Stimulated activated CD8-positive, alpha-beta memory T cell treated with anti-CD3 and anti-CD28 coated beads, Interleukin-2, amount 100 ng/mL, for 48 hours (primary cell): ENCODE measurements at regions not wholly inside any gene's neighbourhood (a gene's known extent, or its start where the extent isn't known, plus 50 kb on each side); places are given as distances from the start of the nearest gene placed in this dataset.

Experiments used
- DNase-seq, 2 donors: peaks; one replicate each; pipeline ENCODE4 v3.0.0-alpha.2; 2020; ENCODE audit warnings: low read depth in 2 of 2

GRCh38 chr2:226526716-226527115 is 272.9 kb downstream of the IRS1 start:
- DNase-seq, result no peak

- DNase-seq, result no peak
Observed at GRCh38 chr2:226524381-226524843, 275.2 kb downstream of the IRS1 start.

DNA sequence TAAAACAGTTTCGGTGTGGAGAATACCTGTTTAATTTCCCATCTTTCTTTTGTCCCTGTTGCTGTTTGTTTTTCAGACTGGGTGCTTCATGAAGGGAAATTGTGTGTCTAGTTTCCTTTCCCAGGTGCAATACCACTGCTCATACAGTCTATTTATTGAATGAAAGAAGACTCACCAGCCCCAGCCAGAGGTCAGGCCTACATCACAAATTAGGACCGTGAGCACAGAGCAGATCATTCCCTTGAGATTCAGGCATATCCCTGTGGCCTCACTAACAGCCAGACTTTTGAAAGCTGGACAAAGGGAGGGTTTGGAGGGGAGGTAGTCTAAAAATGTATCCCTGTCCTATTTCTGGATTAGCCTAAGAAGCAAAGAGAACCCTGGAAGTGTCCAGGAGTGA is 278.9 kb downstream of the IRS1 start:
- no peak for DNase-seq

- DNase-seq, result no peak
Observed at GRCh38 chr2:226515344-226516055, 284.1 kb downstream of the IRS1 start.

DNA sequence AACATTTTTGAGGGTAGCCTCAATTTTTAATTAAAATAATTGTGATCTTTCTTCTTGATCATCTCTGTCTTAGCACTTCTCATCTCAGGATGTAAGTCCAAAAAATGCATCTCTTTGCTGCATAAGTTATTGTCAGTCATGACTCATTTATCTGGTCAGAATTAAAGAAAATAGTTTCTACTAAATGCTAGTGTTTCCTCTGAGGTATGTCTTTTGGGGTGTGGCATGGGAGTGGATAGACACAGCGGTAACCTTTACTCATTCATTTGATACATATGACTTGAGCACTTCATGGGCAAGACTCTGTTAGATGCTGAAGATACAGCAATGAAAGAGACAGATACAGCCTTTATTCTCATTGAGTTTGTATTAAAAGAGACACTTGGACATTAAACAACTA is 284.7 kb downstream of the IRS1 start:
- no peak for DNase-seq

GRCh38 chr2:226511311-226511710 is 288.3 kb downstream of the IRS1 start:
- no peak for DNase-seq

DNA sequence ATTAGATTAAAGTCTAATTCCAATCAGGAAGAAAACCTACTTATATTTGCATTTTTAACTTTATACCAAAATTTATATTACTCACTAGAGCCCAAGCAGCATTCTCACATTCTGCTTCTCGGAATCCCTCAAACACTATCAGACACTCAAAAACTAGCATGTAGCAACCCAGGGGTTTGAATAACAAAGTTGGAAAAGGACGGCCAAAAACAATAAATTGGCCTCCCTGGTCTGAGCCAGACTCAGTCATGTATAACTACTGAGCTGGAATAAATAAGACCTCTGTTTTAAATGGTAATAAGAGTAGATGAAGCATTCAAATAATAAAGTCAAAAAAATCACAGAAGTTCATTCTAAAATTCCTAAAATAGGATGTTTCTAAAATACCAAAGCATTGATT is 290.9 kb downstream of the IRS1 start:
- no peak for DNase-seq

GRCh38 chr2:226508005-226508404 is 291.6 kb downstream of the IRS1 start:
- DNase-seq, result no peak

DNA sequence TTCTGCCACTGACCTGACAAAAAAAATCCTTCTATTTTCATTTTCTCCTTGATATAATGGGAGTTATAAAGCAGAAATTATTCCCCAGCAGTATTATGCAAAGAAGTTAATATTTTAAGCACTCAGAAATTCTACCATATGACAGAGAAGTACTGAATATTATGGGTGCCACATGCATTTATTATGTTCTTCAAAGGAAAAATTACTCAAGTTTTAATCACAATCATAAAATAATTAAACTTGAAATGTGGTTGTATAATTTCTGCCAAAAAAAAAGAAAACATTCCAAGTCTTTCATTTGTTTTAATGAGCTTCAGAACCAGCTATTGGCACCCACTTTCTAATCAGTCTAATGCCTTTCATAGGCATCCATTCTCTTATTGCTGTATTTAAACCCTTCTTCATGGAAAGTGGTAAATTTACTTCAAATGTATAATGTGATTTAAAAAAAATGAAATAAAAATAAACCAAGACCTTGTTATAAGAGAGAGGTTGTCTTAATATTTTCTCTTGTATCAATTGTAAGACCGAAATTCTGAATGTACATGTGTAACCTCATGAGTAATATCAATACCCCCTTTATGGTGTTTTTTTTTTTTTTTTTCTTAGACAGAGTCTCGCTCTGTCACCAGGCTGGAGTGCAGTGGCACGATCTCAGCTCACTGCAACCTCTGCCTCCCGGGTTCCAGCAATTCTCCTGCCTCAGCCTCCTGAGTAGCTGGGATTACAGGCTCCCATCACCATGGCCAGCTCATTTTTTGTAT is 302.3 kb downstream of the IRS1 start:
- DNase-seq, result no peak

GRCh38 chr2:226496273-226496550 is 303.4 kb downstream of the IRS1 start:
- no peak for DNase-seq

DNA sequence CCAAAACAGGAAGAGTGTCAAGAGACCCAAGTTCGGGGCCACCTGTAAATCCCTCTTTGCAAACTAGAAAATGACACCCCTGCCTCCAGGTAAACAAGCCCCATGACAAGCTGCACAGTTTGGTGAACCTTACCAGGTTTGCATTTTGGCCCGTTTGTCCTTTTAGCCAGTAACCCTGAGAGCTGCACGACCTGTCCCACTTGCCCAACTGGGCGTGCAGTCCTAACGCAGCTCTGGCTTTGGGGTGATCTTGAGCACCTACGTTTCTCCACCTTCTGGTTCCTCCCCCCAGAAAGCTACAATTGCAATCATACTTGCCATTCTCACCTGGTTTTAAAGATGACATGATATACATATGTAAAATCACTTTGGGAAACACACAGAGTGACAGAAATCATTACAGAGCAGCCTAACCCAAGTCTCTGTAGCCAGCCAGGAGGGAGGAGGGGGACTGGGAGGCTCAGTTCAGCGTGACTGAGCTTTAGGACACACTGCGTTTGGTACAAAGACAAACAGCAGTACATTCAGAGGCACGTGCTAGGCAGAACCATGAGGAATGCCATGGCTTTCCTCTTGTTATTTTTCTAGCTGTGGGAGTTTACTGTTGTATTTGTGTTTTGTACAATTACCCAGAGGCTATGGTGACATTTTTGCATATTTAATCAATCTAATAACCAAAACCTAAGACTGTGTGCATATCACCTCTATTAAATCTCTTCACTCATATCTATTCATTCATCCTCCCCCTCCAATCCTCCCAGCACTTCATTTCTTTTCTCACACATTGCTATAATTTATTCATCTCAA is 304.0 kb downstream of the IRS1 start:
- DNase-seq, result no peak

DNA sequence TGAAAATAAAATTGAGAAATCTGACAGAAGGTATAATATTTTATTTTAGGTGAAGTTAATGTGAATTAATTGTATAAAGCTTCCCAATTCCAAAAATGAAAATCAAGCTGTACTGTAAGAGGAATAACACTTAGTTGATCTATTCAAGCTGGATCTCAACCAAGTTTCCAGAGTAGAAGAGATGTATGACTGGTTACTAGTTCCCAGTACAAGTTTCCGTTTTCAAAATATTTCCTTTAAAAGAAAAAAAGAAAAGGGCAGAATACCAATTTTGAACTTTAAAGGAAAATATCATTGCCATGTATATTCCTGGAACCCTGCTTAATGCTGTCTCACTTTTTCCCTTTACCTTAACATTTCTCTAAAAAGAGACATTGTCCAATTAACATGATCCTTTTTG is 308.5 kb downstream of the IRS1 start:
- DNase-seq, result no peak

DNA sequence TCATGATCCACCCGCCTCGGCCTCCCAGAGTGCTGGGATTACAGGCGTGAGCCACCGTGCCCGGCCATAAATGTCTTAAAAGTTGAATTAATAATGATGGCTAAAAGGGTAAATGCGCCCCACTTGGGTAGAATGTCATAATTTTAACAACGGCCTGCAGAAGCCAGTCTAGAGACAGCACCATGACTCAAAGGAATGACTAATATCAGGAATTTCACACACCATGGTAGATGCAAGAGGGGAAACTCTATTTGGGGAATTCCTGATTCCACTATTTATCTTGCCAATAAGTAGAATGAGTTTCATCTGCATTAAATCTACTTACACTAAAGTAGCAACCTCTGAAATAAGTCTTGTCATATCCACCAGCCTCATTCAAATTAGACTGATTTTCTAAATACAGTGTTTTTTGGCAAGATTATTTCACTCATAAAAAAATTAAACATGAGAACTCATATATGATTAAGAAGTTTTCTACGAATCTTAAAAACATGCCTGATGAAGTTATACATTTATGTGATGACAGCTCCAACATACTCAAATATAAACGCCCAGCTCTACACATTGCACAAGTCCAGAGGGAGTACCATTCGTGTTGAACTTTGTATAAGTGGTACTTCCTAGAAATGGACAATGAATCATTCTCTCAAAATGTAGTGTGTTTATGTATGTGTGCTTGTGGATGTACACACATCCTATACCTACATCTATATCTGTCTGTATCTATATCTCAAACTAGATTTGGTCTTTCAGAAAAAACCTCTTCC is 309.7 kb downstream of the IRS1 start:
- no peak for DNase-seq

DNA sequence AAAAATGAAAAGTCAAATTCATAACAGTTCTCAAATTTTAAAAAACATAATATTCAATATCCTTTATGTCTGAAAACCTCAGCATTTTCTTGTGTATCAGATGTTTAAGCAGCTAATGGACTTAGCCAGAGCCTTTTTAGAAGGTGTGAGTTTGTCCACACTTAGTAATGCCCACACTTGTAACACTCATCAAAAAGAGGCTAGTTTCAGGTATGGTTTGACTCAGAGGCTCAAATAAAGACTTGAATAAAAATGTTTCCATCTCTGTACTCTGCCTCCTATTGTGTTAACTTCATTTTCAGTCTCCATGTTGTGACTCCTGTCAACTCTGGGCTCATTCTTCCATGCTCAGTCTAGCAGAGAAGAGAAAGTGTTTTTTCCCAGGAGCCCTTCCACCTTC is 311.6 kb downstream of the IRS1 start:
- DNase-seq, result no peak

GRCh38 chr2:226487573-226487972 is 312.0 kb downstream of the IRS1 start:
- DNase-seq, result no peak

DNA sequence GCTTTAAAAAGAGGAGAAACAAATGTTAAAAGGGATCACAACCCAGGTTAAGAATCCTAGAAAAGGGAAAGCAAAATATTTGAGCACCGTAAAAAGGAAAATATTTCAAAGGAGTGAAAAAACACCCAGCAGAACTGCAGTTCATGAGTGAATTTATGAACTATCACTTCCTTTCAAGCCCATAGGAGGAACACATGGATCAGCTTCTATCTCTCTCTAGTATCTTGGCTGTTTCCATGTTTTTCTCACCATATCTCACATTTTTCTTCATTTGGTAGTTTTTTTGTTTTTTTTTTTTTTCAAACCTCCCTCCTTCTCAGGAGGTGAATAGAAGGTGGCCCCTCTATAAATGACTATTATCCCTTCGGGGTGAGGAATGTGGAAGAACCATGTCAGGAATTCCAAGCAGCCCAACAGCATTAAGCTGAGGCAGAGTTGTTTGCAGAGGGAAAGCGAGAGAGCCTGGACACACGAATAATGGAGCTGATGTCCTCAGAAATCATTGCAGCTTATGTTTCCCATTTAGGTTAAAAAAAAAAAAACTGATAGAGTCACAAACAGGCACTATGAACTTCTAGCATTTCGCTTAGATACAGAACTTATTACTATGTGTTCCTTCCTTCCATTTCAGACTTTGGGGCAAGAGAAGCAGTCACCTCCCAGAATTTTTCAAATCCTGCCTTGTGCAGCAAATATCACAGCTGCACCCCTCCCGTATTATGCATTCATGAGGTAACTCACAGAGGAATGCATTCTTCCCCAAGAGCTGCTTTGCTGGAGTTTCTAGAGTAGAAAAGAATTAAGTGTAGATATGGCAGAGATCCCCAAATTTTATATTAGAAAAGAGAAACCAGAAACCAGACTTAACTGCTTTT is 315.6 kb downstream of the IRS1 start:
- no peak for DNase-seq

GRCh38 chr2:226483143-226483542 is 316.5 kb downstream of the IRS1 start:
- DNase-seq, result no peak

GRCh38 chr2:226478109-226478809 is 321.4 kb downstream of the IRS1 start:
- DNase-seq, result no peak

DNA sequence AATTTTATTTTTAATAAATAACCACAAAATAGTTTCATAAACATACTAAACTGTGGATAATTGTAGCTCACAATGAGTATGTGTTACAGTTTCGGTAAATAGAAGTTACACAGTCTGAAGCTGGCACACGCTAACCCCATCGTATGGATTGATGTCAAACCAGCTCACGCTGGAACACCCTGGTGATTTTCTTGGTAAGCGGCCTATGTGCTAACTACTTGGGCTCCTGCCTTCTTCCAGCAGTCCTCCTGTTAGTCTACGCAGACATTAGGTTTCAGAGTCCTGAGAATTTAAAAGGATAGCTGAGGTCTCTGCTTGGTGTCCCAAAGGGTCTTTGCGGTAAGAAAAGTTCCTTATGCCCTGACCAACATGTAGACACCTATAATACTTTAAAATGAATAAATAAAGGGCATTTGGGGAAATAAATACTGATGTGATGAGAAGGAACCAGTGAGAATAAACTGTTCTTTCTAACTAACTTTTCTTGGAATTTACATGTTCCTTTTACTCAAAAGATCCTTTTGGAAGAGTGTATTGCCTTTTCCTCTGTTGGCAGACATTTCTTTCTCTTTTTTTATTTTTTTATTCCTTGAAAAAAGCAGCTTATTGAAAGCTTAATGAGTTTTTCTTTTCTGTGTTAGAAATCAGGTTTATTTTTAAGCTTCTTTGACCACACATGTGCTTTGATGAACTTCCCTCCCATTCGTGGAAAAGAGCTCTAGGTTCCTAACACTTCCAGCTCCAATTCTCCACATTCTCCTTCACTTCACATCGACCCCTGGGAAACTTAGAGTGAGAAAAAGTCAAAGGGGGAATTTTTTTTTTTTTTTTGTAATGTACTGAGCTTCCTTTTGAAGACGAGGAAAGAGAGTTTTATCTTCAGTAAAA is 322.2 kb downstream of the IRS1 start:
- no peak for DNase-seq
